K562 (cell line): ENCODE measurements at regions not wholly inside any gene's neighbourhood (a gene's known extent, or its start where the extent isn't known, plus 50 kb on each side); places are given as distances from the start of the nearest gene placed in this dataset.

Experiments used
- ATAC-seq: fragments of 200-7000 bp; cut with Tn5 transposase; 3 replicates; pipeline ENCODE4 v1.9.1; 2020; ENCODE audit warnings: moderate library complexity
- BruUV-seq: library from RNA; stranded (reverse); fragments of 400-500 nt; replicated peaks from 2 replicates; lab custom pipeline; 2021; lab: Mats Ljungman, UMichigan
- CTCF ChIA-PET: fragments of 300-600 bp; formaldehyde crosslinking; extraction: SDS; loops from one replicate; lab custom pipeline; 2021; ENCODE audit warnings: low intra/inter-chr PET ratio; lab: Yijun Ruan, JAX
- POLR2A ChIA-PET: fragments of 300-600, 350-650 bp; sonication (Branson Sonifier 250); formaldehyde crosslinking; extraction: SDS; loops from one replicate; lab custom pipeline; 2021; ENCODE audit warnings: antibody characterized with exemption, inconsistent platforms; lab: Yijun Ruan, JAX
- DNase-seq, 4 experiments: peaks; one replicate each; pipeline versions ENCODE4 v3.0.0 to v3.0.0-alpha.2; 2011 to 2018; ENCODE audit warnings: low spot score in 3 of 4, mixed read lengths in 3 of 4; ENCODE audit errors: extremely low read depth in 1 of 4
- FAIRE-seq: peaks from 2 replicates; lab custom pipeline; 2011; peaks lifted over from hg19 to GRCh38; lab: Jason Lieb, UNC
- H2AFZ ChIP-seq: 2 replicates; pipeline ENCODE4 v1.6.0; 2011; ENCODE audit warnings: low read depth, low read length, control low read depth, inconsistent platforms
- H3K27ac ChIP-seq: fragments of 200-600 bp; 3 replicates; pipeline ENCODE4 v1.8.0; 2011; ENCODE audit warnings: low read depth, mild to moderate bottlenecking, control low read depth, inconsistent platforms, low read length, moderate library complexity, mixed read lengths; ENCODE audit errors: extremely low read depth
- H3K27me3 ChIP-seq, 2 experiments: fragments of 300-600 bp in 1 of 2; 2 replicates in 1 of 2; 3 replicates in 1 of 2; pipeline versions ENCODE4 v1.6.0 to v1.8.0; 2011; ENCODE audit warnings: inconsistent platforms in 2 of 2, low read length in 2 of 2, mild to moderate bottlenecking in 1 of 2, mixed read lengths in 1 of 2, moderate library complexity in 1 of 2; ENCODE audit not compliant: control insufficient read depth in 2 of 2, insufficient read depth in 2 of 2
- H3K36me3 ChIP-seq: fragments of 300-600 bp; 3 replicates; pipeline ENCODE4 v1.8.0; 2011; ENCODE audit warnings: mild to moderate bottlenecking, low read length, inconsistent platforms; ENCODE audit not compliant: control insufficient read depth, insufficient read depth
- H3K4me1 ChIP-seq, 2 experiments: fragments of 200-600 bp in 1 of 2; replicated peaks in 1 of 2; 2 replicates in 1 of 2; 3 replicates in 1 of 2; pipeline versions ENCODE4 v1.5.1 to v1.8.0; 2011; ENCODE audit warnings: inconsistent platforms in 2 of 2, low read length in 2 of 2, mild to moderate bottlenecking in 1 of 2, mixed read lengths in 1 of 2, moderate library complexity in 1 of 2; ENCODE audit not compliant: control insufficient read depth in 2 of 2, insufficient read depth in 2 of 2
- H3K4me2 ChIP-seq: 2 replicates; pipeline ENCODE4 v1.6.1; 2011; ENCODE audit warnings: low read length, control low read depth, inconsistent platforms, mixed read lengths; ENCODE audit not compliant: insufficient read depth
- H3K4me3 ChIP-seq: fragments of 200-600 bp; sonication (generic), shearing (Covaris generic); 2 replicates; pipeline ENCODE4 v1.5.1; 2016; ENCODE audit warnings: control low read depth, inconsistent platforms
- H3K79me2 ChIP-seq: fragments of 200-600 bp; 3 replicates; pipeline ENCODE4 v1.8.0; 2011; ENCODE audit warnings: low read length, inconsistent platforms; ENCODE audit not compliant: control insufficient read depth, insufficient read depth
- H3K9ac ChIP-seq, 2 experiments: 2 replicates each; pipeline versions ENCODE4 v1.6.0 to v1.6.1; 2011; ENCODE audit warnings: low read depth in 2 of 2, low read length in 2 of 2, control low read depth in 1 of 2, inconsistent platforms in 1 of 2, mild to moderate bottlenecking in 1 of 2, mixed read lengths in 1 of 2; ENCODE audit not compliant: insufficient read depth in 1 of 2
- H3K9me1 ChIP-seq: one replicate; pipeline ENCODE4 v1.6.0; 2011; ENCODE audit warnings: inconsistent platforms, mild to moderate bottlenecking, low read length, moderate library complexity; ENCODE audit not compliant: control insufficient read depth, insufficient read depth
- H3K9me3 ChIP-seq: replicated peaks from 2 replicates; pipeline ENCODE4 v1.5.1; 2011; ENCODE audit warnings: low read depth, low read length, inconsistent platforms; ENCODE audit not compliant: control insufficient read depth, insufficient read depth
- H4K20me1 ChIP-seq: replicated peaks from 2 replicates; pipeline ENCODE4 v1.6.1; 2011; ENCODE audit warnings: low read length, inconsistent platforms, mixed read lengths; ENCODE audit not compliant: control insufficient read depth, insufficient read depth
- BCL6 ChIP-seq: fragments of 250-450 bp; sonication (Bioruptor Pico); IDR thresholded peaks from 2 replicates; pipeline ENCODE4 v1.4.0; 2020
- BCOR ChIP-seq: fragments of 450-650 bp; IDR thresholded peaks from 2 replicates; pipeline ENCODE4 v1.6.1; 2016
- DMBX1 ChIP-seq: fragments of 250-450 bp; sonication (Bioruptor Pico); IDR thresholded peaks from 2 replicates; pipeline ENCODE4 v1.8.0; 2022; ENCODE audit warnings: inconsistent platforms, mild to moderate bottlenecking, moderate library complexity, borderline replicate concordance
- FOXA1 ChIP-seq: fragments of 450-650 bp; IDR thresholded peaks from 2 replicates; pipeline ENCODE4 v1.6.1; 2016; ENCODE audit warnings: mild to moderate bottlenecking, borderline replicate concordance
- HMG20A ChIP-seq: fragments of 450-650 bp; formaldehyde crosslinking; conservative IDR thresholded peaks from 2 replicates; pipeline ENCODE4 v1.4.0; 2020; ENCODE audit warnings: mild to moderate bottlenecking, mixed read lengths
- MTA2 ChIP-seq: fragments of 450-650 bp; IDR thresholded peaks from 2 replicates; pipeline ENCODE4 v1.6.1; 2016; ENCODE audit warnings: low read depth
- TEAD1 ChIP-seq, 2 experiments: fragments of 450-650 bp in 1 of 2; sonication (generic) in 1 of 2; formaldehyde crosslinking; IDR thresholded peaks; 2 replicates each; pipeline versions ENCODE4 v1.4.0 to v1.8.0; 2020 to 2022; ENCODE audit warnings: mild to moderate bottlenecking in 2 of 2, missing genetic modification reagents in 1 of 2
- YBX1 ChIP-seq: fragments of 450-650 bp; IDR thresholded peaks from 2 replicates; pipeline ENCODE4 v1.7.1; 2016; ENCODE audit warnings: mild to moderate bottlenecking
- WGBS: fragments of 100-300 bp; shearing (Covaris generic); methylation state at CpG from one replicate; pipeline ENCODE4 v1.1.6; 2016; ENCODE audit warnings: low coverage, mixed read lengths; ENCODE audit not compliant: insufficient coverage; ENCODE audit errors: missing lambda C conversion rate; 5-methylcytosine and 5-hydroxymethylcytosine counted together
- in situ Hi-C: fragments of 300-500 bp; cut with MboI; formaldehyde crosslinking; loops from 4 replicates; pipeline ENCODE4 v1.15.0; 2018; ENCODE audit warnings: inconsistent platforms, mixed read lengths
- intact Hi-C: fragments of 100-400 bp; cut with micrococcal nuclease; formaldehyde crosslinking; loops from 2 replicates; pipeline ENCODE4 v1.14.2; 2022
- TF ChIP-seq, protein P1 (sequence below): fragments of 250-450 bp; sonication (Bioruptor Pico); IDR thresholded peaks from 2 replicates; pipeline ENCODE4 v1.8.0; 2021; ENCODE audit warnings: moderate library complexity, mild to moderate bottlenecking, inconsistent platforms
- TF ChIP-seq, protein P2 (sequence below), 2 experiments: fragments of 450-650 bp in 1 of 2; IDR thresholded peaks; 2 replicates each; pipeline ENCODE4 v1.6.1; 2011 to 2017; ENCODE audit warnings: low read depth in 2 of 2, antibody characterized with exemption in 1 of 2, borderline replicate concordance in 1 of 2, low read length in 1 of 2, mild to moderate bottlenecking in 1 of 2, mixed read lengths in 1 of 2; ENCODE audit not compliant: control insufficient read depth in 1 of 2
- TF ChIP-seq, protein P3 (sequence below): sonication (generic); formaldehyde crosslinking; IDR thresholded peaks from 2 replicates; pipeline ENCODE4 v1.8.0; 2022; ENCODE audit warnings: mild to moderate bottlenecking, missing genetic modification reagents

DNA sequence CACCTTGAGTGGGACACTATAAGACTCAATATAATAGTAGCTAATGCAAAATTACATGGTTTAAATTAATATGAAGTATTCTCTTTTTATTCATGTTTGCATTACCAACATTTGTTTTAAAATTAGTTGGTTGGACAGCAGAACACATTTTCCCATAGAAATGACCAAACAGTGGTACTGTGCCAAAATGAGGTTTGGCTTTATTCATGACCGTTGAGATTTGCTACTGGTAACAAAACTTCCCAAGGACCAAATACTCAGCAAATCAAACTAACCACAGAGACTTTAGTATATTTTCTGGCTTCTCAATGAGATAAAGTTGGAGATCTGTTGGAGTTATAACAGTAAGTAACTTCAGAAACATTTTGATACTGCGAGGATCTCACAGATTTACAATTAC lies 637.8 kb upstream of the MEF2C start (continued):
- TF ChIP-seq BCL6 (CRISPR knock-in tag) (no peak), BCOR (no peak), TEAD1 (CRISPR knock-in tag; IDR thresholded peaks at IDR 0.05) (no peak), FOXA1 (no peak)
- TF ChIP-seq, protein P1, sequence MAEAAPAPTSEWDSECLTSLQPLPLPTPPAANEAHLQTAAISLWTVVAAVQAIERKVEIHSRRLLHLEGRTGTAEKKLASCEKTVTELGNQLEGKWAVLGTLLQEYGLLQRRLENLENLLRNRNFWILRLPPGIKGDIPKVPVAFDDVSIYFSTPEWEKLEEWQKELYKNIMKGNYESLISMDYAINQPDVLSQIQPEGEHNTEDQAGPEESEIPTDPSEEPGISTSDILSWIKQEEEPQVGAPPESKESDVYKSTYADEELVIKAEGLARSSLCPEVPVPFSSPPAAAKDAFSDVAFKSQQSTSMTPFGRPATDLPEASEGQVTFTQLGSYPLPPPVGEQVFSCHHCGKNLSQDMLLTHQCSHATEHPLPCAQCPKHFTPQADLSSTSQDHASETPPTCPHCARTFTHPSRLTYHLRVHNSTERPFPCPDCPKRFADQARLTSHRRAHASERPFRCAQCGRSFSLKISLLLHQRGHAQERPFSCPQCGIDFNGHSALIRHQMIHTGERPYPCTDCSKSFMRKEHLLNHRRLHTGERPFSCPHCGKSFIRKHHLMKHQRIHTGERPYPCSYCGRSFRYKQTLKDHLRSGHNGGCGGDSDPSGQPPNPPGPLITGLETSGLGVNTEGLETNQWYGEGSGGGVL (CRISPR knock-in tag), result no peak

DNA sequence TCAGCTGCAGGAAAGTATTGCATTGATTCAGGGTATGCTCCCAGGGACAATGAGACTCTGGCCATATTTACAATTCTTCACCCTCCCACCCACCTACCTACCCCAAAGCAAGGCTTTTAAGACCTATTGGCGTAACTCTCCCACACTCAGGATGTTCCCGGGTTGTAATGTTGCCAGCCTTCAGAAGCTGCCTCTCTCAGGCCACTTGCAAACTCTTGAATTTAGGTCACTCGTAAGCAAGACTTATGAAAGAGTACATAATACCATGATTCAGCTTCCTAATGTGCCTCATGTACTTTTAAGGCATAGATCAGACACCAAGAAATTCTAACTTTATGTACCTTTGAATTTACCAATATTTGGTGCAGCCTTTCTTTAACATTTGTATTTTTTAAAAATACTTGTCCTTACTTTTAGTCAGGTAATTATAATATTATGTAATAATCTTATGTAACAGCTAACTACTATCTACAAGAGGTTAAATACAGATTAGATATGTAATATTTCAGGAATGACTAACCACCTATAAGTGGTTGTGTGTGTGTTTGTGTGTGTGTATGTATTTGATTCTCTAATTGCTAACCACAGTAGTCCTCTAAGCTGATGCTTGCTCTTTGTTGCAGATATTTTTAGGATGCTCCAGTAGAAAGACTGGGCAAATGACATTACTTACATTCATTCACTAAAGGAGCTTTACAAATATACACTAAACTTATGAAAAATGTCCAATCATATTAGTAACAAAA lies 630.5 kb upstream of the MEF2C start:
- Histone ChIP-seq H3K27ac (no peak overlapping the region), H3K36me3 (no peaks in the 10 kb centered on the region), H3K9ac (no peak overlapping the region), H4K20me1 (no peaks in the 10 kb centered on the region), H3K27me3 (no peaks in the 10 kb centered on the region), H3K4me2 (no peak overlapping the region), H3K4me3 (no peak overlapping the region), H3K79me2 (no peaks in the 10 kb centered on the region), H3K4me1 (no peaks in the 10 kb centered on the region), H3K9me3 (no peaks in the 10 kb centered on the region), H3K9me1 (no peaks in the 10 kb centered on the region), H2AFZ (no peak overlapping the region)
- ATAC-seq, result no peak
- intact Hi-C loops (no loop called here), in situ Hi-C loops (no loop called here)
- ChIA-PET POLR2A (no interaction called here), CTCF (no interaction called here)
- BruUV-seq, result no TSS peak
- DNase-seq, result no peak
- FAIRE-seq, result no peak
- 24% methylated on average over 3 of the region's 3 CpGs for WGBS
- TF ChIP-seq, protein P2, sequence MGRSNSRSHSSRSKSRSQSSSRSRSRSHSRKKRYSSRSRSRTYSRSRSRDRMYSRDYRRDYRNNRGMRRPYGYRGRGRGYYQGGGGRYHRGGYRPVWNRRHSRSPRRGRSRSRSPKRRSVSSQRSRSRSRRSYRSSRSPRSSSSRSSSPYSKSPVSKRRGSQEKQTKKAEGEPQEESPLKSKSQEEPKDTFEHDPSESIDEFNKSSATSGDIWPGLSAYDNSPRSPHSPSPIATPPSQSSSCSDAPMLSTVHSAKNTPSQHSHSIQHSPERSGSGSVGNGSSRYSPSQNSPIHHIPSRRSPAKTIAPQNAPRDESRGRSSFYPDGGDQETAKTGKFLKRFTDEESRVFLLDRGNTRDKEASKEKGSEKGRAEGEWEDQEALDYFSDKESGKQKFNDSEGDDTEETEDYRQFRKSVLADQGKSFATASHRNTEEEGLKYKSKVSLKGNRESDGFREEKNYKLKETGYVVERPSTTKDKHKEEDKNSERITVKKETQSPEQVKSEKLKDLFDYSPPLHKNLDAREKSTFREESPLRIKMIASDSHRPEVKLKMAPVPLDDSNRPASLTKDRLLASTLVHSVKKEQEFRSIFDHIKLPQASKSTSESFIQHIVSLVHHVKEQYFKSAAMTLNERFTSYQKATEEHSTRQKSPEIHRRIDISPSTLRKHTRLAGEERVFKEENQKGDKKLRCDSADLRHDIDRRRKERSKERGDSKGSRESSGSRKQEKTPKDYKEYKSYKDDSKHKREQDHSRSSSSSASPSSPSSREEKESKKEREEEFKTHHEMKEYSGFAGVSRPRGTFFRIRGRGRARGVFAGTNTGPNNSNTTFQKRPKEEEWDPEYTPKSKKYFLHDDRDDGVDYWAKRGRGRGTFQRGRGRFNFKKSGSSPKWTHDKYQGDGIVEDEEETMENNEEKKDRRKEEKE (IDR thresholded peaks at IDR 0.05; ENCODE audit: borderline replicate concordance in 1 of 2, control insufficient read depth in 1 of 2, low read depth in 2 of 2, low read length in 1 of 2), result no peak
- TF ChIP-seq DMBX1 (CRISPR knock-in tag) (no peak), MTA2 (no peak), HMG20A (no peak), YBX1 (no peak)
- TF ChIP-seq, protein P3, sequence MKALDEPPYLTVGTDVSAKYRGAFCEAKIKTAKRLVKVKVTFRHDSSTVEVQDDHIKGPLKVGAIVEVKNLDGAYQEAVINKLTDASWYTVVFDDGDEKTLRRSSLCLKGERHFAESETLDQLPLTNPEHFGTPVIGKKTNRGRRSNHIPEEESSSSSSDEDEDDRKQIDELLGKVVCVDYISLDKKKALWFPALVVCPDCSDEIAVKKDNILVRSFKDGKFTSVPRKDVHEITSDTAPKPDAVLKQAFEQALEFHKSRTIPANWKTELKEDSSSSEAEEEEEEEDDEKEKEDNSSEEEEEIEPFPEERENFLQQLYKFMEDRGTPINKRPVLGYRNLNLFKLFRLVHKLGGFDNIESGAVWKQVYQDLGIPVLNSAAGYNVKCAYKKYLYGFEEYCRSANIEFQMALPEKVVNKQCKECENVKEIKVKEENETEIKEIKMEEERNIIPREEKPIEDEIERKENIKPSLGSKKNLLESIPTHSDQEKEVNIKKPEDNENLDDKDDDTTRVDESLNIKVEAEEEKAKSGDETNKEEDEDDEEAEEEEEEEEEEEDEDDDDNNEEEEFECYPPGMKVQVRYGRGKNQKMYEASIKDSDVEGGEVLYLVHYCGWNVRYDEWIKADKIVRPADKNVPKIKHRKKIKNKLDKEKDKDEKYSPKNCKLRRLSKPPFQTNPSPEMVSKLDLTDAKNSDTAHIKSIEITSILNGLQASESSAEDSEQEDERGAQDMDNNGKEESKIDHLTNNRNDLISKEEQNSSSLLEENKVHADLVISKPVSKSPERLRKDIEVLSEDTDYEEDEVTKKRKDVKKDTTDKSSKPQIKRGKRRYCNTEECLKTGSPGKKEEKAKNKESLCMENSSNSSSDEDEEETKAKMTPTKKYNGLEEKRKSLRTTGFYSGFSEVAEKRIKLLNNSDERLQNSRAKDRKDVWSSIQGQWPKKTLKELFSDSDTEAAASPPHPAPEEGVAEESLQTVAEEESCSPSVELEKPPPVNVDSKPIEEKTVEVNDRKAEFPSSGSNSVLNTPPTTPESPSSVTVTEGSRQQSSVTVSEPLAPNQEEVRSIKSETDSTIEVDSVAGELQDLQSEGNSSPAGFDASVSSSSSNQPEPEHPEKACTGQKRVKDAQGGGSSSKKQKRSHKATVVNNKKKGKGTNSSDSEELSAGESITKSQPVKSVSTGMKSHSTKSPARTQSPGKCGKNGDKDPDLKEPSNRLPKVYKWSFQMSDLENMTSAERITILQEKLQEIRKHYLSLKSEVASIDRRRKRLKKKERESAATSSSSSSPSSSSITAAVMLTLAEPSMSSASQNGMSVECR, result no peak
